Astrocyte (in vitro differentiated cells and primary cell): ENCODE measurements at regions not wholly inside any gene's neighbourhood (a gene's known extent, or its start where the extent isn't known, plus 50 kb on each side); places are given as distances from the start of the nearest gene placed in this dataset.

ENCODE experiments used
- DNase-seq: peaks from one replicate; pipeline ENCODE4 v3.0.0-alpha.2; 2010; ENCODE audit warnings: low read depth
- FAIRE-seq: peaks from 2 replicates; lab custom pipeline; 2011; peaks lifted over from hg19 to GRCh38; lab: Jason Lieb, UNC
- H2AFZ ChIP-seq: 2 replicates; pipeline ENCODE4 v1.6.0; 2012; ENCODE audit warnings: low read depth, low read length, inconsistent platforms
- H3K27ac ChIP-seq: 2 replicates; pipeline ENCODE4 v1.5.1; 2011; ENCODE audit warnings: low read depth, low read length, inconsistent platforms
- H3K27me3 ChIP-seq: 2 replicates; pipeline ENCODE4 v1.6.0; 2011; ENCODE audit warnings: low read length, inconsistent platforms; ENCODE audit not compliant: insufficient read depth
- H3K36me3 ChIP-seq: 2 replicates; pipeline ENCODE4 v1.5.1; 2011; ENCODE audit warnings: low read length, inconsistent platforms; ENCODE audit not compliant: insufficient read depth
- H3K4me1 ChIP-seq: 2 replicates; pipeline ENCODE4 v1.5.1; 2011; ENCODE audit warnings: low read length, inconsistent platforms; ENCODE audit not compliant: insufficient read depth
- H3K4me2 ChIP-seq: 2 replicates; pipeline ENCODE4 v1.6.0; 2012; ENCODE audit warnings: low read length, inconsistent platforms
- H3K4me3 ChIP-seq: 2 replicates; pipeline ENCODE4 v1.5.1; 2011; ENCODE audit warnings: low read depth, mild to moderate bottlenecking, low read length, inconsistent platforms; ENCODE audit not compliant: insufficient read depth
- H3K79me2 ChIP-seq: 2 replicates; pipeline ENCODE4 v1.6.0; 2012; ENCODE audit warnings: mild to moderate bottlenecking, low read length, inconsistent platforms; ENCODE audit not compliant: insufficient read depth
- H3K9ac ChIP-seq: 2 replicates; pipeline ENCODE4 v1.6.0; 2012; ENCODE audit warnings: mild to moderate bottlenecking, low read length, inconsistent platforms
- H3K9me3 ChIP-seq: 2 replicates; pipeline ENCODE4 v1.5.1; 2012; ENCODE audit warnings: low read depth, mild to moderate bottlenecking, low read length, inconsistent platforms; ENCODE audit not compliant: insufficient read depth
- H4K20me1 ChIP-seq: 2 replicates; pipeline ENCODE4 v1.6.0; 2012; ENCODE audit warnings: low read length, inconsistent platforms; ENCODE audit not compliant: insufficient read depth
- H3K27ac Mint-ChIP-seq: one replicate; pipeline ENCODE4 v1.8.0; 2021; ENCODE audit warnings: mild to moderate bottlenecking, mixed read lengths; ENCODE audit not compliant: unreplicated experiment
- H3K27me3 Mint-ChIP-seq: one replicate; pipeline ENCODE4 v1.8.0; 2021; ENCODE audit warnings: low read depth, mixed read lengths; ENCODE audit not compliant: unreplicated experiment
- H3K36me3 Mint-ChIP-seq: one replicate; pipeline ENCODE4 v1.8.0; 2021; ENCODE audit warnings: low read depth, mixed read lengths; ENCODE audit not compliant: unreplicated experiment
- H3K4me1 Mint-ChIP-seq: one replicate; pipeline ENCODE4 v1.8.0; 2021; ENCODE audit warnings: low read depth, mixed read lengths; ENCODE audit not compliant: unreplicated experiment
- H3K4me3 Mint-ChIP-seq: one replicate; pipeline ENCODE4 v1.8.0; 2021; ENCODE audit warnings: mild to moderate bottlenecking, moderate library complexity, mixed read lengths; ENCODE audit not compliant: unreplicated experiment
- H3K9me3 Mint-ChIP-seq: one replicate; pipeline ENCODE4 v1.8.0; 2021; ENCODE audit warnings: mild to moderate bottlenecking, mixed read lengths; ENCODE audit not compliant: unreplicated experiment
- EZH2 ChIP-seq: IDR thresholded peaks from 2 replicates; pipeline ENCODE4 v1.6.1; 2012; ENCODE audit warnings: mild to moderate bottlenecking, low read length, inconsistent platforms; ENCODE audit not compliant: insufficient read depth
- TF ChIP-seq, protein P1 (sequence below): IDR thresholded peaks from 2 replicates; pipeline ENCODE4 v1.5.1; 2011; ENCODE audit warnings: low read depth, mild to moderate bottlenecking, inconsistent platforms, low read length, moderate library complexity; ENCODE audit not compliant: insufficient read depth

DNA sequence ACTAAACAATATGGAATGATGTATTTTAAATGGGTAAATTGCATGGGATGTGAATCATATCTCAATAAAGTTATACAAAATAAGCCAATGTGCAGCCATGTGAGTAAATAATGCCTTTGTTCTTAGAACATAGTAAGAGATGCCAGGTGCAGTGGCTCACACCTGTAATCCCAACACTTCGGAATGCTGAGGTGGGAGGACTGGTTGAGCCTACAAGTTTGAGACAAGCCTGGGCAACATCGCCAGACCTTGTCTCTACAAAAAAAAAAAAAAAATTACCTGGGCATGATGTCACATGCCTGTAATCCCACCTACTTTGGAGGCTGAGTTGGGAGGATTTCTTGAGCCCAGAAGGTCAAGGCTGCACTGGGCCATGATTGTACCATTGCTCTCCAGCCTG, 230.7 kb downstream of the RFC3 start:
- no peaks in the 10 kb centered on the region for H3K27me3 ChIP-seq
- Mint-ChIP-seq H3K4me3 (no peak overlapping the region), H3K27ac (no peak overlapping the region), H3K4me1 (peaks cover 11% of the 10 kb centered on the region), H3K36me3 (no peaks in the 10 kb centered on the region), H3K9me3 (peaks cover 6% of the 10 kb centered on the region), H3K27me3 (no peaks in the 10 kb centered on the region)
- no peak for TF ChIP-seq EZH2
- TF ChIP-seq, protein P1, sequence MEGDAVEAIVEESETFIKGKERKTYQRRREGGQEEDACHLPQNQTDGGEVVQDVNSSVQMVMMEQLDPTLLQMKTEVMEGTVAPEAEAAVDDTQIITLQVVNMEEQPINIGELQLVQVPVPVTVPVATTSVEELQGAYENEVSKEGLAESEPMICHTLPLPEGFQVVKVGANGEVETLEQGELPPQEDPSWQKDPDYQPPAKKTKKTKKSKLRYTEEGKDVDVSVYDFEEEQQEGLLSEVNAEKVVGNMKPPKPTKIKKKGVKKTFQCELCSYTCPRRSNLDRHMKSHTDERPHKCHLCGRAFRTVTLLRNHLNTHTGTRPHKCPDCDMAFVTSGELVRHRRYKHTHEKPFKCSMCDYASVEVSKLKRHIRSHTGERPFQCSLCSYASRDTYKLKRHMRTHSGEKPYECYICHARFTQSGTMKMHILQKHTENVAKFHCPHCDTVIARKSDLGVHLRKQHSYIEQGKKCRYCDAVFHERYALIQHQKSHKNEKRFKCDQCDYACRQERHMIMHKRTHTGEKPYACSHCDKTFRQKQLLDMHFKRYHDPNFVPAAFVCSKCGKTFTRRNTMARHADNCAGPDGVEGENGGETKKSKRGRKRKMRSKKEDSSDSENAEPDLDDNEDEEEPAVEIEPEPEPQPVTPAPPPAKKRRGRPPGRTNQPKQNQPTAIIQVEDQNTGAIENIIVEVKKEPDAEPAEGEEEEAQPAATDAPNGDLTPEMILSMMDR = no peak
- FAIRE-seq (no peak), DNase-seq (no peak)
- H3K27ac ChIP-seq = no peak overlapping the region
- no peak overlapping the region for H3K9ac ChIP-seq
- no peak overlapping the region for H3K4me3 ChIP-seq
- no peaks in the 10 kb centered on the region for H4K20me1 ChIP-seq
- H3K79me2 ChIP-seq = no peaks in the 10 kb centered on the region
- no peaks in the 10 kb centered on the region for H3K9me3 ChIP-seq
- H3K4me2 ChIP-seq = no peak overlapping the region
- no peaks in the 10 kb centered on the region for H3K36me3 ChIP-seq
- peaks cover 16% of the 10 kb centered on the region for H3K4me1 ChIP-seq
- no peak overlapping the region for H2AFZ ChIP-seq

DNA sequence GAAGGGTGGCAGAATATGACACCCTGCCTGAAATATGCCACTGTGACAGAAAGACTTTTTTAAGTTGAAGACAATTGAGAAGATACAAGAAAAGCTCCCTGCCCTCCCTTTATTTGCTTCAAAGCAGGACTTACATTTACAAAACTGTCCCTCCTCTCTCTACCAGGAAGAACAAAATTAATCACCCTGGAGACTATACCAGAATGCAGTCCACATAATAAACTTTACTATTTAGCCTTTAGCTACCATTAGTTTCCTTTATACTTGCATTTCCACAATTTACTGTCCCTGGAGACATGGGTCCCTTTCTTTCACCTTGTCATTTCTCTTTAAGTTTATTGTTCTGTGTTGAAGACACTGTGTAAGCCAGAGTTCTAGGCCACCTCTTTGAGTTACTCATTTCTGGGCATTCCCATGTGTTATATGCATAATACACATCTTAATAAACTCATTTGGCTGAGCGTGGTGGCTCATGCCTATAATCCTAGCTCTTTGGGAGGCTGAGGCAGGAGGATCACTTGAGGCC, 238.8 kb downstream of the RFC3 start:
- no peak overlapping the region for H3K4me3 Mint-ChIP-seq

More for the DNA sequence above, 238.8 kb downstream of the RFC3 start:
- Histone ChIP-seq H3K4me3 (no peak overlapping the region), H3K4me1 (no peaks in the 10 kb centered on the region), H4K20me1 (no peaks in the 10 kb centered on the region), H3K9me3 (no peaks in the 10 kb centered on the region), H3K4me2 (no peak overlapping the region), H3K27me3 (no peaks in the 10 kb centered on the region), H3K27ac (no peak overlapping the region), H2AFZ (no peak overlapping the region), H3K9ac (no peak overlapping the region), H3K36me3 (no peaks in the 10 kb centered on the region), H3K79me2 (no peaks in the 10 kb centered on the region)
- peaks cover 4% of the 10 kb centered on the region for H3K9me3 Mint-ChIP-seq
- no peaks in the 10 kb centered on the region for H3K27me3 Mint-ChIP-seq
- no peaks in the 10 kb centered on the region for H3K36me3 Mint-ChIP-seq
- H3K4me1 Mint-ChIP-seq = peaks cover 16% of the 10 kb centered on the region
- H3K27ac Mint-ChIP-seq = no peak overlapping the region
- DNase-seq (no peak), FAIRE-seq (no peak)
- TF ChIP-seq, protein P1 = no peak
- no peak for TF ChIP-seq EZH2
